Adrenal gland (tissue), 5 donors: ENCODE measurements at regions not wholly inside any gene's neighbourhood (a gene's known extent, or its start where the extent isn't known, plus 50 kb on each side); places are given as distances from the start of the nearest gene placed in this dataset.

Source experiments
- CTCF ChIP-seq, 6 experiments: fragments of 450-650 bp in 4 of 6; fragments of 200-600 bp in 2 of 6; sonication (generic) in 1 of 6; IDR thresholded peaks; 1 replicate in 5 of 6; 2 replicates in 1 of 6; pipeline versions ENCODE4 v1.5.1 to v1.8.0; 2016 to 2021; ENCODE audit warnings: antibody characterized with exemption in 6 of 6, mild to moderate bottlenecking in 2 of 6, moderate library complexity in 1 of 6
- POLR2A ChIP-seq, 2 donors: fragments of 450-650 bp; IDR thresholded peaks; one replicate each; pipeline ENCODE4 v1.6.1; 2017; ENCODE audit warnings: antibody characterized with exemption in 2 of 2, mild to moderate bottlenecking in 2 of 2, moderate library complexity in 1 of 2
- donor health status: DM: no; HTN: no; CAD: no.

GRCh38 chr9:107198718-107199117, 84.4 kb upstream of the RAD23B start:
- no peak for TF ChIP-seq CTCF (IDR thresholded peaks at IDR 0.05)
- no peak for TF ChIP-seq POLR2A (IDR thresholded peaks at IDR 0.05)
